ENCODE measurements at regions not wholly inside any gene's neighbourhood (a gene's known extent, or its start where the extent isn't known, plus 50 kb on each side); places are given as distances from the start of the nearest gene placed in this dataset.

DNA sequence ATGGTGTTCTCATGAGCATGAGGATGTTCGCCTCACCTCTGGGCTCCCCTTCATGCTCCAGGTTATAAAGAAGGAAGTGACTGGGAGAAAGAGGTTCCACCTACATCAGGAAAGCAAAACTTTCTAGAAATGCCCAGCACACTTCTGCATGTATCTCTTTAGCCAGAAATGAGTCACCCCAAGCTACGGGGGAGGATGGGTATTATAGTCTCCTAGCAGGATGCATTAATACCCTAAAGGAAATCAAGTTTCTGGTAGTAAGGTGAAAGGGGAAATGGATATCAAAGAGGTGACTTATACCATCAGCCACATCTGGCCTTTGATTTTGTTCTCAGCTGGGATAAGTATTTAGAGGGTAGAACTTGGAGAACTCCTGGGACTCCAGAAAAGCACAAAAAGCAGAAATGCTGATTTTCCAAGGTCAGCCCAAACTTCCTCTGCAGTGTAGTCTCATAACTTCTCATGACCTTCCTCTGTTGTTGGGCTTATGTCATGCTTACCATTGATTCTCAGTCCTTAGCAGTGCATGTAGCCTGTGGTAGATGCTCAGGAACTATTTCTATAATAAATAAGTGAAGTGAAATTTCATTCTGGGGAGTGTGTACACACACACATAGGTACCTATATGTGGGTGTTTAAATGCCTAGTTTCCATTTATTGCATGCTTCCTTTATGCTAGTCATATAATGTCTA lies 209.4 kb upstream of the CRY1 start:
- no peak for DNase-seq
- H3K4me3 Mint-ChIP-seq = no peak overlapping the region
- no peaks in the 10 kb centered on the region for H3K36me3 Mint-ChIP-seq (ENCODE audit: low read depth)
- H3K4me1 Mint-ChIP-seq (ENCODE audit: low read depth) = no peaks in the 10 kb centered on the region
- H3K27me3 Mint-ChIP-seq (ENCODE audit: insufficient read depth) = no peaks in the 10 kb centered on the region
- H3K9me3 Mint-ChIP-seq = peaks cover 6% of the 10 kb centered on the region
- no peak for TF ChIP-seq CTCF (IDR thresholded peaks at IDR 0.05)
- no peak overlapping the region for H3K27ac Mint-ChIP-seq

GRCh38 chr12:107304588-107305532 lies 211.5 kb upstream of the CRY1 start:
- H3K4me3 Mint-ChIP-seq = no peak overlapping the region
- peaks cover 2% of the 10 kb centered on the region; the same call in 1 of the 2 replicates for H3K27me3 Mint-ChIP-seq (ENCODE audit: insufficient read depth)
- no peaks in the 10 kb centered on the region for H3K4me1 Mint-ChIP-seq (ENCODE audit: low read depth)
- no peak for TF ChIP-seq CTCF (IDR thresholded peaks at IDR 0.05)
- no peak overlapping the region for H3K27ac Mint-ChIP-seq
- H3K9me3 Mint-ChIP-seq = peaks cover 6% of the 10 kb centered on the region
- DNase-seq = no peak
- H3K36me3 Mint-ChIP-seq (ENCODE audit: low read depth) = no peaks in the 10 kb centered on the region

- DNase-seq = no peak
- peaks cover 6% of the 10 kb centered on the region for H3K9me3 Mint-ChIP-seq
- no peak for TF ChIP-seq CTCF (IDR thresholded peaks at IDR 0.05)
- no peak overlapping the region for H3K4me3 Mint-ChIP-seq
- H3K4me1 Mint-ChIP-seq (ENCODE audit: low read depth) = no peaks in the 10 kb centered on the region
- H3K36me3 Mint-ChIP-seq (ENCODE audit: low read depth) = no peaks in the 10 kb centered on the region
- peaks cover 2% of the 10 kb centered on the region; the same call in 1 of the 2 replicates for H3K27me3 Mint-ChIP-seq (ENCODE audit: insufficient read depth)
- no peak overlapping the region for H3K27ac Mint-ChIP-seq
Observed at GRCh38 chr12:107306141-107306659, 212.9 kb upstream of the CRY1 start.

DNA sequence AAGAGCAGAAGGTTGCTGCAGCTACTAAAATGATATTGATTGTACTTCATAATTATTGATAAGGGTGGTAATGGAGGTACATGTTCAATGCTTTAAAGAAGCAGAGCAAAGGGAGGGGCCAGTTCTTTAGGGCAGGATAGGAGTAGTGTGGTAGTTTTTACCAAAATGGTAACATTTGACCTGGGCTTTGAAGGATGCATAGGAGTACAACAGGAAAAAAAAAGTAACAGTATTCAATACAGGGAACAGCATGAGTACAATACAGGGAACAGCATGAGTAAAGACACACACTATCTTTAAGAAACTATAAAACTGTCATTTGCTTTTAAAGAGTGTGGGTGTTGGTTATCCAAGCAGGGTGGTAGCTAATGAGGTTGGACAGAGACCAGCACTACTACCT lies 215.0 kb upstream of the CRY1 start:
- H3K27me3 Mint-ChIP-seq (ENCODE audit: insufficient read depth) = peaks cover 2% of the 10 kb centered on the region; the same call in 1 of the 2 replicates

More for the DNA sequence above, 215.0 kb upstream of the CRY1 start:
- Mint-ChIP-seq H3K9me3 (no peaks in the 10 kb centered on the region), H3K36me3 (ENCODE audit: low read depth) (no peaks in the 10 kb centered on the region), H3K27ac (no peak overlapping the region), H3K4me3 (no peak overlapping the region), H3K4me1 (ENCODE audit: low read depth) (no peaks in the 10 kb centered on the region)
- no peak for DNase-seq
- no peak for TF ChIP-seq CTCF (IDR thresholded peaks at IDR 0.05)
